Memory B cell (primary cell): ENCODE measurements at regions not wholly inside any gene's neighbourhood (a gene's known extent, or its start where the extent isn't known, plus 50 kb on each side); places are given as distances from the start of the nearest gene placed in this dataset.

Experiments
- ATAC-seq: fragments of 150-1000 bp; cut with Tn5 transposase; 2 replicates; pipeline ENCODE4 v1.10.0; 2021; ENCODE audit warnings: low read depth, mild to moderate bottlenecking, moderate library complexity
- DNase-seq, 2 donors: peaks; one replicate each; pipeline ENCODE4 v3.0.0; 2022; ENCODE audit warnings: low spot score in 2 of 2
- H3K27ac Mint-ChIP-seq: one replicate; pipeline ENCODE4 v1.8.0; 2022; ENCODE audit warnings: mild to moderate bottlenecking, moderate library complexity, mixed read lengths
- H3K27me3 Mint-ChIP-seq: one replicate; pipeline ENCODE4 v1.8.0; 2022; ENCODE audit warnings: mixed read lengths
- H3K36me3 Mint-ChIP-seq: one replicate; pipeline ENCODE4 v1.8.0; 2022; ENCODE audit warnings: mild to moderate bottlenecking, mixed read lengths
- H3K4me1 Mint-ChIP-seq: one replicate; pipeline ENCODE4 v1.8.0; 2022; ENCODE audit warnings: mixed read lengths
- H3K4me3 Mint-ChIP-seq: one replicate; pipeline ENCODE4 v1.8.0; 2022; ENCODE audit warnings: mild to moderate bottlenecking, moderate library complexity, mixed read lengths
- H3K9me3 Mint-ChIP-seq: one replicate; pipeline ENCODE4 v1.8.0; 2022; ENCODE audit warnings: mixed read lengths

GRCh38 chr9:121581786-121582600, 69.4 kb upstream of the DAB2IP start:
- Mint-ChIP-seq H3K4me3 (no peak overlapping the region), H3K4me1 (no peaks in the 10 kb centered on the region), H3K27ac (no peak overlapping the region), H3K36me3 (no peaks in the 10 kb centered on the region), H3K9me3 (no peaks in the 10 kb centered on the region), H3K27me3 (peaks cover 20% of the 10 kb centered on the region)
- DNase-seq: no peak
- ATAC-seq: no peak

- Mint-ChIP-seq H3K4me1 (no peaks in the 10 kb centered on the region), H3K27me3 (peaks cover 20% of the 10 kb centered on the region), H3K9me3 (no peaks in the 10 kb centered on the region), H3K27ac (no peak overlapping the region), H3K36me3 (no peaks in the 10 kb centered on the region), H3K4me3 (no peak overlapping the region)
- DNase-seq (no peak), ATAC-seq (no peak)
Observed at GRCh38 chr9:121582641-121583040, 68.8 kb upstream of the DAB2IP start.

- H3K27me3 Mint-ChIP-seq: peaks cover 21% of the 10 kb centered on the region
- no peaks in the 10 kb centered on the region for H3K4me1 Mint-ChIP-seq
- no peaks in the 10 kb centered on the region for H3K9me3 Mint-ChIP-seq
- no peaks in the 10 kb centered on the region for H3K36me3 Mint-ChIP-seq
- H3K4me3 Mint-ChIP-seq: no peak overlapping the region
- DNase-seq: no peak
- H3K27ac Mint-ChIP-seq: no peak overlapping the region
- ATAC-seq: no peak
Observed at GRCh38 chr9:121584421-121584820, 67.0 kb upstream of the DAB2IP start.

- no peak for DNase-seq
- Mint-ChIP-seq H3K4me3 (no peak overlapping the region), H3K9me3 (no peaks in the 10 kb centered on the region), H3K27me3 (peaks cover 24% of the 10 kb centered on the region), H3K36me3 (no peaks in the 10 kb centered on the region), H3K4me1 (no peaks in the 10 kb centered on the region), H3K27ac (no peak overlapping the region)
- ATAC-seq: no peak
Observed at GRCh38 chr9:121587863-121588262, 63.6 kb upstream of the DAB2IP start.

- Mint-ChIP-seq H3K4me3 (no peak overlapping the region), H3K27me3 (peaks cover 25% of the 10 kb centered on the region), H3K4me1 (no peaks in the 10 kb centered on the region), H3K9me3 (no peaks in the 10 kb centered on the region), H3K36me3 (no peaks in the 10 kb centered on the region), H3K27ac (no peak overlapping the region)
- DNase-seq: no peak
- no peak for ATAC-seq
Observed at GRCh38 chr9:121589986-121590385, 61.4 kb upstream of the DAB2IP start.

- Mint-ChIP-seq H3K4me3 (no peak overlapping the region), H3K4me1 (no peaks in the 10 kb centered on the region), H3K36me3 (peaks cover 2% of the 10 kb centered on the region), H3K27ac (no peak overlapping the region), H3K27me3 (peaks cover 23% of the 10 kb centered on the region), H3K9me3 (peaks cover 2% of the 10 kb centered on the region)
- ATAC-seq (no peak), DNase-seq (no peak)
Observed at GRCh38 chr9:121592265-121592664, 59.2 kb upstream of the DAB2IP start.

GRCh38 chr9:121593066-121593465, 58.4 kb upstream of the DAB2IP start:
- H3K27ac Mint-ChIP-seq: no peak overlapping the region
- H3K4me1 Mint-ChIP-seq: no peaks in the 10 kb centered on the region
- H3K36me3 Mint-ChIP-seq: peaks cover 2% of the 10 kb centered on the region
- H3K27me3 Mint-ChIP-seq: peaks cover 26% of the 10 kb centered on the region
- ATAC-seq (no peak), DNase-seq (no peak)
- peaks cover 3% of the 10 kb centered on the region for H3K9me3 Mint-ChIP-seq
- H3K4me3 Mint-ChIP-seq: no peak overlapping the region

- H3K9me3 Mint-ChIP-seq: peaks cover 3% of the 10 kb centered on the region
- peaks cover 2% of the 10 kb centered on the region for H3K36me3 Mint-ChIP-seq
- no peak overlapping the region for H3K4me3 Mint-ChIP-seq
Observed at GRCh38 chr9:121596515-121596914, 54.9 kb upstream of the DAB2IP start.

GRCh38 chr9:121597698-121598166, 53.7 kb upstream of the DAB2IP start:
- H3K36me3 Mint-ChIP-seq: peaks cover 2% of the 10 kb centered on the region
- no peak overlapping the region for H3K27ac Mint-ChIP-seq
- no peak overlapping the region for H3K4me3 Mint-ChIP-seq
- DNase-seq: no peak
- ATAC-seq: no peak
- peaks cover 24% of the 10 kb centered on the region for H3K27me3 Mint-ChIP-seq
- H3K9me3 Mint-ChIP-seq: peaks cover 3% of the 10 kb centered on the region
- H3K4me1 Mint-ChIP-seq: peaks cover 2% of the 10 kb centered on the region

More at GRCh38 chr9:121596515-121596914, 54.9 kb upstream of the DAB2IP start:
- ATAC-seq: no peak
- H3K27me3 Mint-ChIP-seq: peaks cover 29% of the 10 kb centered on the region
- peaks cover 2% of the 10 kb centered on the region for H3K4me1 Mint-ChIP-seq
- H3K27ac Mint-ChIP-seq: no peak overlapping the region
- no peak for DNase-seq

- no peak for ATAC-seq
- Mint-ChIP-seq H3K9me3 (peaks cover 3% of the 10 kb centered on the region), H3K27ac (no peak overlapping the region), H3K27me3 (peaks cover 29% of the 10 kb centered on the region), H3K4me1 (peaks cover 2% of the 10 kb centered on the region), H3K36me3 (peaks cover 2% of the 10 kb centered on the region), H3K4me3 (no peak overlapping the region)
- no peak for DNase-seq
Observed at GRCh38 chr9:121598167-121598964, 53.1 kb upstream of the DAB2IP start.

GRCh38 chr9:121598965-121599871, 52.2 kb upstream of the DAB2IP start:
- H3K36me3 Mint-ChIP-seq: peaks cover 2% of the 10 kb centered on the region
- no peak overlapping the region for H3K4me3 Mint-ChIP-seq
- H3K27me3 Mint-ChIP-seq: peaks cover 33% of the 10 kb centered on the region
- H3K4me1 Mint-ChIP-seq: peaks cover 2% of the 10 kb centered on the region
- DNase-seq: no peak
- ATAC-seq: no peak
- H3K9me3 Mint-ChIP-seq: peaks cover 3% of the 10 kb centered on the region
- H3K27ac Mint-ChIP-seq: no peak overlapping the region

- Mint-ChIP-seq H3K36me3 (peaks cover 2% of the 10 kb centered on the region), H3K27ac (no peak overlapping the region), H3K4me3 (no peak overlapping the region), H3K9me3 (peaks cover 3% of the 10 kb centered on the region), H3K27me3 (peaks cover 33% of the 10 kb centered on the region), H3K4me1 (peaks cover 2% of the 10 kb centered on the region)
- ATAC-seq (no peak), DNase-seq (no peak)
Observed at GRCh38 chr9:121599872-121600585, 51.4 kb upstream of the DAB2IP start.

GRCh38 chr9:121601194-121601593, 50.2 kb upstream of the DAB2IP start:
- Mint-ChIP-seq H3K27me3 (peaks cover 33% of the 10 kb centered on the region), H3K4me3 (no peak overlapping the region), H3K4me1 (peaks cover 2% of the 10 kb centered on the region), H3K9me3 (peaks cover 3% of the 10 kb centered on the region), H3K36me3 (peaks cover 2% of the 10 kb centered on the region), H3K27ac (no peak overlapping the region)
- ATAC-seq (no peak), DNase-seq (no peak)
